ENCODE measurements at regions not wholly inside any gene's neighbourhood (a gene's known extent, or its start where the extent isn't known, plus 50 kb on each side); places are given as distances from the start of the nearest gene placed in this dataset.

DNA sequence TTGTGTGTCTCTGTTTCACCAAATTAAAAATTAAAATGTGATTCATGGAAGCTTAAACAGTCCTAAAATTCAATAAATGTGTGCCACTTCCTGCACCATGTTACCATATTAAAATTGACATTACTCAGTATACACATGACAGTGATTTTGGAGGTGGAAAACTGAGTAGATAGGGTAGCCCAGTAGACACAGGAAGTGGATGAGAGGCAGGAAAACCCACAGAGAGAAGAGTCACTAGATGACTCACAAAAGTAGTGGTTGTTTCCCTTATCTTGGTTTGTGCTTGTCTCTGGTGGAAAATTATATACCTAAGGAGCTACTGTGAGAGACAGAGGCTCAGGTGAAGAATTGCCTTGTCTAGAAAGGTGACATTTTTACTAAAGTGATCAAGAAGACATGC, 375.8 kb upstream of the CXorf51B start:
- TF ChIP-seq ZNF561 (tag by site-specific recombination; IDR thresholded peaks at IDR 0.05; ENCODE audit: borderline replicate concordance): no peak
- TF ChIP-seq BCL11A (tag by site-specific recombination; IDR thresholded peaks at IDR 0.05; ENCODE audit: low read depth): no peak
- TF ChIP-seq ZNF24 (tag by site-specific recombination; IDR thresholded peaks at IDR 0.05): no peak
- TF ChIP-seq, protein P1, sequence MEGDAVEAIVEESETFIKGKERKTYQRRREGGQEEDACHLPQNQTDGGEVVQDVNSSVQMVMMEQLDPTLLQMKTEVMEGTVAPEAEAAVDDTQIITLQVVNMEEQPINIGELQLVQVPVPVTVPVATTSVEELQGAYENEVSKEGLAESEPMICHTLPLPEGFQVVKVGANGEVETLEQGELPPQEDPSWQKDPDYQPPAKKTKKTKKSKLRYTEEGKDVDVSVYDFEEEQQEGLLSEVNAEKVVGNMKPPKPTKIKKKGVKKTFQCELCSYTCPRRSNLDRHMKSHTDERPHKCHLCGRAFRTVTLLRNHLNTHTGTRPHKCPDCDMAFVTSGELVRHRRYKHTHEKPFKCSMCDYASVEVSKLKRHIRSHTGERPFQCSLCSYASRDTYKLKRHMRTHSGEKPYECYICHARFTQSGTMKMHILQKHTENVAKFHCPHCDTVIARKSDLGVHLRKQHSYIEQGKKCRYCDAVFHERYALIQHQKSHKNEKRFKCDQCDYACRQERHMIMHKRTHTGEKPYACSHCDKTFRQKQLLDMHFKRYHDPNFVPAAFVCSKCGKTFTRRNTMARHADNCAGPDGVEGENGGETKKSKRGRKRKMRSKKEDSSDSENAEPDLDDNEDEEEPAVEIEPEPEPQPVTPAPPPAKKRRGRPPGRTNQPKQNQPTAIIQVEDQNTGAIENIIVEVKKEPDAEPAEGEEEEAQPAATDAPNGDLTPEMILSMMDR (tag by site-specific recombination; IDR thresholded peaks at IDR 0.05): no peak
- TF ChIP-seq ZNF133 (tag by site-specific recombination; IDR thresholded peaks at IDR 0.05): no peak
- TF ChIP-seq, protein P2, sequence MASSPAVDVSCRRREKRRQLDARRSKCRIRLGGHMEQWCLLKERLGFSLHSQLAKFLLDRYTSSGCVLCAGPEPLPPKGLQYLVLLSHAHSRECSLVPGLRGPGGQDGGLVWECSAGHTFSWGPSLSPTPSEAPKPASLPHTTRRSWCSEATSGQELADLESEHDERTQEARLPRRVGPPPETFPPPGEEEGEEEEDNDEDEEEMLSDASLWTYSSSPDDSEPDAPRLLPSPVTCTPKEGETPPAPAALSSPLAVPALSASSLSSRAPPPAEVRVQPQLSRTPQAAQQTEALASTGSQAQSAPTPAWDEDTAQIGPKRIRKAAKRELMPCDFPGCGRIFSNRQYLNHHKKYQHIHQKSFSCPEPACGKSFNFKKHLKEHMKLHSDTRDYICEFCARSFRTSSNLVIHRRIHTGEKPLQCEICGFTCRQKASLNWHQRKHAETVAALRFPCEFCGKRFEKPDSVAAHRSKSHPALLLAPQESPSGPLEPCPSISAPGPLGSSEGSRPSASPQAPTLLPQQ (tag by site-specific recombination; IDR thresholded peaks at IDR 0.05): no peak
- no peak for TF ChIP-seq PBX3 (CRISPR knock-in tag; IDR thresholded peaks at IDR 0.05)
